PC-9 (cell line): ENCODE measurements at regions not wholly inside any gene's neighbourhood (a gene's known extent, or its start where the extent isn't known, plus 50 kb on each side); places are given as distances from the start of the nearest gene placed in this dataset.

Source experiments
- BruUV-seq: library from RNA; stranded (reverse); fragments of 400-500 nt; replicated peaks from 2 replicates; lab custom pipeline; 2021; lab: Mats Ljungman, UMichigan
- CTCF ChIA-PET: fragments of 300-600 bp; sonication (Branson Sonifier 250); formaldehyde crosslinking; loops from one replicate; lab custom pipeline; 2022; ENCODE audit warnings: antibody characterized with exemption; lab: Charles Lee
- POLR2A ChIA-PET: fragments of 300-600 bp; sonication (Branson Sonifier 250); formaldehyde crosslinking; loops from one replicate; lab custom pipeline; 2022; ENCODE audit warnings: antibody characterized with exemption; ENCODE audit not compliant: unreplicated experiment; lab: Charles Lee
- DNase-seq, 2 experiments: peaks; one replicate each; pipeline versions ENCODE4 v3.0.0 to v3.0.0-alpha.2; 2015 to 2022; ENCODE audit warnings: mixed read lengths in 1 of 2
- H2AFZ ChIP-seq: fragments of 200-600 bp; sonication (generic); 2 replicates; pipeline ENCODE4 v1.8.1; 2017; ENCODE audit warnings: antibody characterized with exemption
- H3F3A ChIP-seq: fragments of 200-600 bp; sonication (generic); 2 replicates; pipeline ENCODE4 v1.8.1; 2017; ENCODE audit warnings: antibody characterized with exemption, mild to moderate bottlenecking, low read depth; ENCODE audit not compliant: insufficient read depth
- H3K27ac ChIP-seq: fragments of 200-600 bp; sonication (generic); 2 replicates; pipeline ENCODE4 v1.6.1; 2016; ENCODE audit warnings: mixed run types
- H3K27me3 ChIP-seq: fragments of 200-600 bp; sonication (generic); 2 replicates; pipeline ENCODE4 v1.6.1; 2016; ENCODE audit warnings: low read depth, mixed run types; ENCODE audit not compliant: insufficient read depth
- H3K36me3 ChIP-seq: fragments of 200-600 bp; sonication (generic); 2 replicates; pipeline ENCODE4 v1.6.1; 2016; ENCODE audit warnings: low read depth, mixed run types
- H3K4me1 ChIP-seq: fragments of 200-600 bp; sonication (generic); replicated peaks from 2 replicates; pipeline ENCODE4 v1.6.1; 2016; ENCODE audit warnings: mixed run types; ENCODE audit not compliant: insufficient read depth
- H3K4me2 ChIP-seq: fragments of 200-600 bp; sonication (generic); 2 replicates; pipeline ENCODE4 v1.6.1; 2017; ENCODE audit warnings: mixed run types
- H3K4me3 ChIP-seq: fragments of 200-600 bp; sonication (generic); 2 replicates; pipeline ENCODE4 v1.6.1; 2016; ENCODE audit warnings: mixed run types
- H3K79me2 ChIP-seq: fragments of 200-600 bp; sonication (generic); 2 replicates; pipeline ENCODE4 v1.6.1; 2017; ENCODE audit warnings: low read depth, mixed run types
- H3K9me2 ChIP-seq: fragments of 200-600 bp; sonication (generic); 2 replicates; pipeline ENCODE4 v1.8.1; 2017; ENCODE audit warnings: mild to moderate bottlenecking; ENCODE audit not compliant: insufficient read depth
- H3K9me3 ChIP-seq: fragments of 200-600 bp; sonication (generic); 2 replicates; pipeline ENCODE4 v1.8.1; 2016; ENCODE audit warnings: low read depth; ENCODE audit not compliant: insufficient read depth
- H4K20me1 ChIP-seq: fragments of 200-600 bp; sonication (generic); 2 replicates; pipeline ENCODE4 v1.8.1; 2017; ENCODE audit not compliant: insufficient read depth
- EZH2 ChIP-seq: fragments of 200-600 bp; sonication (generic); IDR thresholded peaks from 2 replicates; pipeline ENCODE4 v1.8.0; 2017; ENCODE audit warnings: antibody characterized with exemption, low read depth
- intact Hi-C: fragments of 100-400 bp; cut with micrococcal nuclease; formaldehyde crosslinking; loops from one replicate; pipeline ENCODE4 v1.10.0; 2022; ENCODE audit not compliant: unreplicated experiment
- TF ChIP-seq, protein P1 (sequence below): fragments of 200-600 bp; sonication (generic); conservative IDR thresholded peaks from 2 replicates; pipeline ENCODE4 v1.6.1; 2017; ENCODE audit warnings: mixed run types, antibody characterized with exemption, mild to moderate bottlenecking, moderate library complexity

DNA sequence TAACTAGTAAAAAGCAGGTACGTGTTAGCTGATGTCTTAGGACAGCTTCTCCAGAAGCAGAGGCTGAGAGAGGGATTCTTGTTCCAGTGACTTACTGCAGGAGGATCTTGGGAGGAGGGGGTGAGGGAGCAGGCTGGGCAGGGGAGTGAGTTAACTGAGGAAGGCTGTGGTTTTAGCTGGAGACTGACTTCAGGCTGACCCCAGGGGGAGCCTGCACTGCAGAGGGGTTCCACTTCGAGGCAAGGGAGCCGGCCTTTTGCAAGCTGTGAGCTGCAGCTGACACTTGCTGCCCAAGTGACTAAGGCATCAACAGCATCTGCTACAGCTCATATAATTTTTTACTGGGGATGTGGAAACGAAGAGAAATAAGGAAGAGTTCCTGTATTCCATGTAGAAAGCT, 50.4 kb upstream of the SOD1 start:
- Histone ChIP-seq H3F3A (no peaks in the 10 kb centered on the region), H3K4me3 (no peak overlapping the region), H3K27me3 (no peaks in the 10 kb centered on the region), H4K20me1 (no peaks in the 10 kb centered on the region), H3K27ac (no peak overlapping the region), H3K9me3 (no peaks in the 10 kb centered on the region), H3K4me2 (no peak overlapping the region), H3K9me2 (no peaks in the 10 kb centered on the region), H3K4me1 (no peaks in the 10 kb centered on the region; the same call in 1 of the 2 replicates), H3K36me3 (no peaks in the 10 kb centered on the region), H2AFZ (no peak overlapping the region), H3K79me2 (no peaks in the 10 kb centered on the region)
- no peak for DNase-seq
- ChIA-PET CTCF (no interaction called here), POLR2A (no interaction called here)
- TF ChIP-seq, protein P1, sequence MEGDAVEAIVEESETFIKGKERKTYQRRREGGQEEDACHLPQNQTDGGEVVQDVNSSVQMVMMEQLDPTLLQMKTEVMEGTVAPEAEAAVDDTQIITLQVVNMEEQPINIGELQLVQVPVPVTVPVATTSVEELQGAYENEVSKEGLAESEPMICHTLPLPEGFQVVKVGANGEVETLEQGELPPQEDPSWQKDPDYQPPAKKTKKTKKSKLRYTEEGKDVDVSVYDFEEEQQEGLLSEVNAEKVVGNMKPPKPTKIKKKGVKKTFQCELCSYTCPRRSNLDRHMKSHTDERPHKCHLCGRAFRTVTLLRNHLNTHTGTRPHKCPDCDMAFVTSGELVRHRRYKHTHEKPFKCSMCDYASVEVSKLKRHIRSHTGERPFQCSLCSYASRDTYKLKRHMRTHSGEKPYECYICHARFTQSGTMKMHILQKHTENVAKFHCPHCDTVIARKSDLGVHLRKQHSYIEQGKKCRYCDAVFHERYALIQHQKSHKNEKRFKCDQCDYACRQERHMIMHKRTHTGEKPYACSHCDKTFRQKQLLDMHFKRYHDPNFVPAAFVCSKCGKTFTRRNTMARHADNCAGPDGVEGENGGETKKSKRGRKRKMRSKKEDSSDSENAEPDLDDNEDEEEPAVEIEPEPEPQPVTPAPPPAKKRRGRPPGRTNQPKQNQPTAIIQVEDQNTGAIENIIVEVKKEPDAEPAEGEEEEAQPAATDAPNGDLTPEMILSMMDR, result no peak
- no peak for TF ChIP-seq EZH2
- intact Hi-C loops, result no loop called here
- BruUV-seq, result no TSS peak

- TF ChIP-seq EZH2, result no peak
- TF ChIP-seq, protein P1, result no peak
- ChIA-PET CTCF (no interaction called here), POLR2A (no interaction called here)
- Histone ChIP-seq H2AFZ (no peak overlapping the region), H3K9me2 (no peaks in the 10 kb centered on the region), H3K27ac (no peak overlapping the region), H4K20me1 (no peaks in the 10 kb centered on the region), H3K4me1 (no peaks in the 10 kb centered on the region; the same call in 1 of the 2 replicates), H3K27me3 (no peaks in the 10 kb centered on the region), H3K4me2 (no peak overlapping the region), H3K79me2 (no peaks in the 10 kb centered on the region), H3K9me3 (no peaks in the 10 kb centered on the region), H3K36me3 (no peaks in the 10 kb centered on the region), H3F3A (no peaks in the 10 kb centered on the region), H3K4me3 (no peak overlapping the region)
- intact Hi-C loops, result no loop called here
- no TSS peak for BruUV-seq
- no peak for DNase-seq
Observed at GRCh38 chr21:31607791-31608190, 51.7 kb upstream of the SOD1 start.

DNA sequence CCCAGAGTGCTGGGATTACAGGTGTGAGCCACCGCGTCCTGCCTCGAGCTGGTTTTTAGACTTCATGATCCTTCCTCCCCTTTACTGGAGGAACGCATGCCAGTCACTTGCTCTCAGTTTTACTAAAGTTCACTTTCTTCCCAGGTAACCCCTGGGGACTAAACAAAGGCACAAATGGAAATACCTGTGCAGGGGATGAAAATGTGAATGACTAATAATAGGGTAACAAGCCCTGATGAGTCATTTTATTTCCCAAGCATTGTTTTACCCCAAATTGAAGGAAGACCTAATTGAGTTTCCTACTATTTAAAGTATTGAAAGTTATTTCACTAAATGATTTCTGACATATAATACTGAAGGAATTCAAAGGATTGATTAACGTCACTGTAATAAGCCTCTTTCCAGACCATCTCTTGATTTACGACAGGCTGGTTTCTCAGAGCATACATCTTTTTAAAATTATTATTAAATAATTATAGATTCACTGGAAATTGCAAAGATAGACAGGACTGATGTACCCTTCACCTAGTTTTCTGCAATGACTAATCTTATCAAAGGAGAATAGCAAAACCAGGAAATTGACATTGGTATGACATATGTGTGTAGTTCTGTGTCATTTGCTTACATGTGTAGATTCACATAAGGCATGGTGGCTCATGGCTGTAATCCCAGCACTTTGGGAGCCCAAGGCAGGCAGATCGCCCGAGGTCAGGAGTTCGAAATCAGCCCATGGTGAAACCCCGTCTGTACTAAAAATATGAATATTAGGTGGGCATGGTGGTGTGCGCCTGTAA, 53.2 kb upstream of the SOD1 start:
- POLR2A ChIA-PET, result no interaction called here
- CTCF ChIA-PET, result no interaction called here
- peak in 1 of 2 experiments; percentile 60 for DNase-seq

More for the DNA sequence above, 53.2 kb upstream of the SOD1 start:
- H3K4me2 ChIP-seq, result no peak overlapping the region
- H2AFZ ChIP-seq, result no peak overlapping the region
- BruUV-seq, result no TSS peak
- no peaks in the 10 kb centered on the region for H3K9me3 ChIP-seq
- H3K9me2 ChIP-seq, result no peaks in the 10 kb centered on the region
- no peaks in the 10 kb centered on the region; the same call in 1 of the 2 replicates for H3K4me1 ChIP-seq
- H3K27ac ChIP-seq, result no peak overlapping the region
- H4K20me1 ChIP-seq, result no peaks in the 10 kb centered on the region
- no peak for TF ChIP-seq EZH2
- TF ChIP-seq, protein P1, result no peak
- H3K4me3 ChIP-seq, result no peak overlapping the region
- no peaks in the 10 kb centered on the region for H3K79me2 ChIP-seq
- intact Hi-C loops, result no loop called here
- no peaks in the 10 kb centered on the region for H3F3A ChIP-seq
- H3K27me3 ChIP-seq, result no peaks in the 10 kb centered on the region
- no peaks in the 10 kb centered on the region for H3K36me3 ChIP-seq
